Right lobe of liver (tissue), 6 donors: ENCODE measurements at regions not wholly inside any gene's neighbourhood (a gene's known extent, or its start where the extent isn't known, plus 50 kb on each side); places are given as distances from the start of the nearest gene placed in this dataset.

ENCODE experiments used
- ATAC-seq, 4 donors: fragments of 200-7000 bp; cut with Tn5 transposase; one replicate each; pipeline ENCODE4 v1.9.1; 2020; ENCODE audit warnings: mild to moderate bottlenecking in 4 of 4, moderate library complexity in 4 of 4
- DNase-seq, 3 donors: peaks; one replicate each; pipeline ENCODE4 v3.0.0-alpha.2; 2020
- H3K27ac ChIP-seq, 3 donors: fragments of 200-600 bp; one replicate each; pipeline ENCODE4 v1.8.0; 2022
- H3K27me3 ChIP-seq, 2 donors: fragments of 200-600 bp; one replicate each; pipeline ENCODE4 v1.8.0; 2022
- H3K36me3 ChIP-seq, 4 donors: fragments of 200-600 bp; sonication (generic) in 1 of 4; one replicate each; pipeline versions ENCODE4 v1.5.1 to v1.8.0; 2017 to 2022; ENCODE audit warnings: control low read depth in 1 of 4
- H3K4me1 ChIP-seq, 4 donors: fragments of 200-600 bp; sonication (generic) in 1 of 4; one replicate each; pipeline versions ENCODE4 v1.5.1 to v1.8.0; 2017 to 2022; ENCODE audit warnings: control low read depth in 1 of 4
- H3K4me3 ChIP-seq, 3 donors: fragments of 200-600 bp; one replicate each; pipeline ENCODE4 v1.8.0; 2022
- H3K9me3 ChIP-seq, 4 donors: fragments of 200-600 bp; sonication (generic) in 1 of 4; one replicate each; pipeline versions ENCODE4 v1.5.1 to v1.8.0; 2017 to 2022; ENCODE audit warnings: control low read depth in 1 of 4
- POLR2A ChIP-seq: fragments of 450-650 bp; IDR thresholded peaks from one replicate; pipeline ENCODE4 v1.6.1; 2017; ENCODE audit warnings: antibody characterized with exemption, mild to moderate bottlenecking
- WGBS: methylation state at CpG from one replicate; pipeline ENCODE4 v1.1.6; 2018; ENCODE audit warnings: low coverage, low lambda C conversion rate; ENCODE audit not compliant: insufficient coverage; ENCODE audit errors: missing lambda C conversion rate; 5-methylcytosine and 5-hydroxymethylcytosine counted together
- intact Hi-C, 2 donors: fragments of 100-400 bp; cut with DNase I; formaldehyde crosslinking; loops; one replicate each; pipeline versions ENCODE4 v1.11.2 to v1.14.1; 2022
- TF ChIP-seq, protein P1 (sequence below), 4 donors: fragments of 200-600 bp in 3 of 4; fragments of 450-650 bp in 1 of 4; IDR thresholded peaks; one replicate each; pipeline versions ENCODE4 v1.5.1 to v1.8.0; 2016 to 2022; ENCODE audit warnings: antibody characterized with exemption in 4 of 4, mild to moderate bottlenecking in 2 of 4
- donor health status: DM: no; HTN: yes; CAD: no.
- donor health status: DM: no; HTN: no; CAD: no.
- donor health status: DM: no; HTN: no; CAD: no.
- donor health status: DM: no; HTN: yes; CAD: no.
- donor health status: DM: no; HTN: yes; CAD: no.

DNA sequence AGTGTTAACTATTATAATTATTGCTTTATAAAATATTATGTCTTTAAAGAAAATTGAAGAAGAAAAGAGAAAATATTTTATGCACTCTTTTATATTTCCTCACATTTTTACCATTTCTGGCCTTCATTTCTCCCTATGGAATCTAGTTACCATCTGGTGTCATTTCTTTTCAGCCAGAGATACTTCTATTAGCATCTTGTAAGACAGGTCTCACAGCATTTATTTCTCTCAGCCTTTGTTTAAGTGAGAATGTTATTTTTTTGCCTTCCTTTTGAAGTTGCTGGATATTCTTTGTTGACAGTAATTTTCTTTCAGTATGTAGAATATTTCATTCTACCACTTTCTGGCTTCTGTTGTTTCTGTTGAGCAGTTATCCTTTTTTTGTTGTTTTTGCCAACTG is 652.1 kb upstream of the CITED2 start:
- no peaks in the 10 kb centered on the region for H3K4me1 ChIP-seq
- TF ChIP-seq, protein P1, sequence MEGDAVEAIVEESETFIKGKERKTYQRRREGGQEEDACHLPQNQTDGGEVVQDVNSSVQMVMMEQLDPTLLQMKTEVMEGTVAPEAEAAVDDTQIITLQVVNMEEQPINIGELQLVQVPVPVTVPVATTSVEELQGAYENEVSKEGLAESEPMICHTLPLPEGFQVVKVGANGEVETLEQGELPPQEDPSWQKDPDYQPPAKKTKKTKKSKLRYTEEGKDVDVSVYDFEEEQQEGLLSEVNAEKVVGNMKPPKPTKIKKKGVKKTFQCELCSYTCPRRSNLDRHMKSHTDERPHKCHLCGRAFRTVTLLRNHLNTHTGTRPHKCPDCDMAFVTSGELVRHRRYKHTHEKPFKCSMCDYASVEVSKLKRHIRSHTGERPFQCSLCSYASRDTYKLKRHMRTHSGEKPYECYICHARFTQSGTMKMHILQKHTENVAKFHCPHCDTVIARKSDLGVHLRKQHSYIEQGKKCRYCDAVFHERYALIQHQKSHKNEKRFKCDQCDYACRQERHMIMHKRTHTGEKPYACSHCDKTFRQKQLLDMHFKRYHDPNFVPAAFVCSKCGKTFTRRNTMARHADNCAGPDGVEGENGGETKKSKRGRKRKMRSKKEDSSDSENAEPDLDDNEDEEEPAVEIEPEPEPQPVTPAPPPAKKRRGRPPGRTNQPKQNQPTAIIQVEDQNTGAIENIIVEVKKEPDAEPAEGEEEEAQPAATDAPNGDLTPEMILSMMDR (IDR thresholded peaks at IDR 0.05) = no peak
- TF ChIP-seq POLR2A = no peak
- H3K9me3 ChIP-seq = no peaks in the 10 kb centered on the region
- no peaks in the 10 kb centered on the region for H3K36me3 ChIP-seq
- ATAC-seq = no peak
- H3K4me3 ChIP-seq = no peak overlapping the region
- intact Hi-C loops = no loop called here
- H3K27ac ChIP-seq = no peak overlapping the region
- no peaks in the 10 kb centered on the region for H3K27me3 ChIP-seq
- DNase-seq = no peak

DNA sequence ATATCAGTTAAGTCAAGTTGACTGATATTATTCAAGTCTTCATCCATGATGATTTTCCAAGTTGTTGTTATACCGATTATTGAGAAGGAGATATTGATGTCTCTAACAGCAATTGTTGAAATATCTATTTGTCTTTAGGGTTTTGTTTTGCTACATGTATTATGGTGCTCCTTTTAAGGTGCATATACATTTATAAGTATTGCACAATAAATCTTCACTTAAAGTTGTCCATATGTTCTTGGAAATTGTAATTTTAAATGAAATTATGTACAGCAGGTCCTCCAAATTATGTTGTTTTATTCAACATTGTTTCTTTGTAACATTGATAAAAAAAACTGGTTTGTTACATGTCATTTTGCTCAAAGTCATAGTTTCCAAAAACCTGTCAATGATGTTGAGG is 650.7 kb upstream of the CITED2 start:
- ATAC-seq (no peak), DNase-seq (no peak)
- no peaks in the 10 kb centered on the region for H3K27me3 ChIP-seq
- TF ChIP-seq POLR2A = no peak
- TF ChIP-seq, protein P1 (IDR thresholded peaks at IDR 0.05) = no peak
- no peak overlapping the region for H3K4me3 ChIP-seq
- H3K4me1 ChIP-seq = no peaks in the 10 kb centered on the region
- intact Hi-C loops = no loop called here
- H3K36me3 ChIP-seq = no peaks in the 10 kb centered on the region
- H3K9me3 ChIP-seq = no peaks in the 10 kb centered on the region
- WGBS = 92% methylated on average over 1 of the region's 1 CpG
- H3K27ac ChIP-seq = no peak overlapping the region

DNA sequence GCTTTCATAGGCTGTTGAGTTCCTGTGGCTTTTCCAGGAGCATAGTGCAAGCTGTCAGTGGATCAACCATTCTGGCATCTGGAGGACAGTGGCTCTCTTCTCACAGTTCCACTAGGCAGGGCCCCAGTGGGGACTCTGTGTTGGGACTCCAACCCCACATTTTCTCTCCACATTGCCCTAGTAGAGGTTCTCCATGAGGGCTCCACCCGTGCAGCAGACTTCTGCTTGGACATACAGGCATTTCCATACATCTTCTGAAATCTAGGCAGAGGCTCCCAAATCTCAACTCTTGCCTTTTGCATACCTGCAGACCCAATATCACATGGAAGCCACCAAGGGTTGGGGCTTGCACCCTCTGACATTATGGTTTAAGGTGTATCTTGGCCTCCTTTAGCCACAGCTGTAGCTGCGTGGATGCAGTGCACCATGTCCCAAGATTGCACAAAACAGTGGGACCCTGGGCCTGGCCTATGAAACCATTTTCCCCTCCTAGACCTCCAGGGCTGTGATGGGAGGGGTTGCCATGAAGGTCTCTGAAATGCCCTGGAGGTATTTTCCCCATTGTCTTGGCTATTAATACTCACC is 645.9 kb upstream of the CITED2 start:
- no peaks in the 10 kb centered on the region for H3K9me3 ChIP-seq
- no peaks in the 10 kb centered on the region for H3K27me3 ChIP-seq
- TF ChIP-seq, protein P1 (IDR thresholded peaks at IDR 0.05) = no peak
- TF ChIP-seq POLR2A = no peak
- H3K36me3 ChIP-seq = no peaks in the 10 kb centered on the region
- intact Hi-C loops = no loop called here
- 100% methylated on average over 1 of the region's 2 CpGs for WGBS
- no peak for ATAC-seq
- no peak overlapping the region for H3K27ac ChIP-seq
- no peak for DNase-seq
- peaks cover 0 to 4% (median 0%) of the 10 kb centered on the region in 4 donors for H3K4me1 ChIP-seq
- no peak overlapping the region for H3K4me3 ChIP-seq

DNA sequence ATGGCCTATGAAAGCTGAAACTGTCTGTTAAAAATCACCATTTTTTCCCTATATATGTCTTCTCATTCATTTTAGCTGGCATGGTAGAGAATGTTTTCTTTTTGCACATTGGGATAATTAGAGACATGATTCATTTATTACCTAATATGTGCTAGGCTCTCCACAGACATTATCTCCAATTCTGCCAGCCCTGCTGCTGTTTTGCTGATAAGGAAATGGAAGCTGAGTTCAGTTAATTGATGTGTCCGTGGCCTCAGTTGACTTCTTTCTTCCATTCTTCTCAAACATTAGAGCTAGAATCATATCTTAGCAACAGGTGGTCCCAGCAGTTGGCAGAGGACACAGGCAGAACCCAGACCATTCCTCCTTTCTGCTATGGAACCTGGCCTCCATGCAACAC is 644.1 kb upstream of the CITED2 start:
- intact Hi-C loops = no loop called here
- no peaks in the 10 kb centered on the region for H3K27me3 ChIP-seq
- no peaks in the 10 kb centered on the region for H3K36me3 ChIP-seq
- H3K4me3 ChIP-seq = no peak overlapping the region
- H3K4me1 ChIP-seq = peaks cover 0 to 4% (median 0%) of the 10 kb centered on the region in 4 donors
- no peak for TF ChIP-seq POLR2A
- TF ChIP-seq, protein P1 (IDR thresholded peaks at IDR 0.05) = no peak
- no peaks in the 10 kb centered on the region for H3K9me3 ChIP-seq
- no peak overlapping the region for H3K27ac ChIP-seq
- ATAC-seq (no peak), DNase-seq (no peak)
- 60% methylated on average over 1 of the region's 1 CpG for WGBS

DNA sequence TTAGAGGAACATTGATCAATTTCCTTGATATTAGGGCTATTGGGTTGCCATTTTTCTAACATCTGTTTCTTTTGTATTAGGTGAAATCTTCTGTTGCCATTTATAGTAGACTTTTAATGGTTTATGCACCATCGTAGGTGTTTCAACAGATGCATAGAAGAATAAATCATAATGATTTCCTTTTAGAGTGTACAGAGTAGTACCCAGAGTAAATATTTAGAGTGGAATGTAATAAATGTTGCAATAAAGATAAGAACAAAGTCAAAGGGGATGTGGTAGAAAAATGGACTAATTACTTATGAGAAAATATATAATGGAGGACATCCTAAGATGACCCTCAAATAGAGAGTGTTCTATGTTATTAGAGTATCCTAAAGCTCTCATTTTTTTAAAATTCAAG is 643.0 kb upstream of the CITED2 start:
- Histone ChIP-seq H3K4me3 (no peak overlapping the region), H3K9me3 (no peaks in the 10 kb centered on the region), H3K4me1 (peaks cover 0 to 6% (median under 1%) of the 10 kb centered on the region in 4 donors), H3K27me3 (no peaks in the 10 kb centered on the region), H3K27ac (no peak overlapping the region), H3K36me3 (no peaks in the 10 kb centered on the region)
- DNase-seq (no peak), ATAC-seq (peak in 3 of 4 donors; percentile 65 to 72 (median 67))
- TF ChIP-seq POLR2A = no peak
- TF ChIP-seq, protein P1 (IDR thresholded peaks at IDR 0.05) = no peak
- 19% methylated on average over 1 of the region's 1 CpG for WGBS
- intact Hi-C loops = no loop called here
